NCI-H2227 (cell line): ENCODE measurements at regions not wholly inside any gene's neighbourhood (a gene's known extent, or its start where the extent isn't known, plus 50 kb on each side); places are given as distances from the start of the nearest gene placed in this dataset.
A peak's percentile ranks its signal among the peaks of the same experiment; 100 is the strongest.

Experiments
- DNase-seq: peaks from one replicate; lab custom pipeline; 2025; ENCODE audit not compliant: unreplicated experiment; lab: John Stamatoyannopoulos, UW

- DNase-seq, result no peak
Observed at GRCh38 chrX:39808471-39808917, 289.3 kb downstream of the BCOR start.

- no peak for DNase-seq
Observed at GRCh38 chrX:39809331-39809730, 288.4 kb downstream of the BCOR start.

- no peak for DNase-seq
Observed at GRCh38 chrX:39810901-39811300, 286.9 kb downstream of the BCOR start.

GRCh38 chrX:39811376-39811775 is 286.4 kb downstream of the BCOR start:
- DNase-seq, result no peak

- peak; percentile 38 for DNase-seq
Observed at GRCh38 chrX:39813631-39814277, 284.0 kb downstream of the BCOR start.

GRCh38 chrX:39814391-39814790 is 283.4 kb downstream of the BCOR start:
- no peak for DNase-seq

- DNase-seq, result no peak
Observed at GRCh38 chrX:39815631-39816030, 282.1 kb downstream of the BCOR start.

- no peak for DNase-seq
Observed at GRCh38 chrX:39816871-39817731, 280.7 kb downstream of the BCOR start.

- no peak for DNase-seq
Observed at GRCh38 chrX:39817754-39818470, 279.8 kb downstream of the BCOR start.

GRCh38 chrX:39818750-39819149 is 279.0 kb downstream of the BCOR start:
- no peak for DNase-seq

GRCh38 chrX:39819921-39820849 is 277.6 kb downstream of the BCOR start:
- peak; percentile 48 for DNase-seq

GRCh38 chrX:39820938-39821708 is 276.6 kb downstream of the BCOR start:
- peak; percentile 94 for DNase-seq

GRCh38 chrX:39821709-39822095 is 276.1 kb downstream of the BCOR start:
- DNase-seq, result no peak

- no peak for DNase-seq
Observed at GRCh38 chrX:39822133-39822748, 275.5 kb downstream of the BCOR start.

- no peak for DNase-seq
Observed at GRCh38 chrX:39823424-39823823, 274.3 kb downstream of the BCOR start.

- DNase-seq, result no peak
Observed at GRCh38 chrX:39823854-39824253, 273.9 kb downstream of the BCOR start.

GRCh38 chrX:39826813-39827543 is 270.8 kb downstream of the BCOR start:
- DNase-seq, result no peak

GRCh38 chrX:39827951-39828350 is 269.8 kb downstream of the BCOR start:
- DNase-seq, result no peak

- DNase-seq, result no peak
Observed at GRCh38 chrX:39828971-39829370, 268.8 kb downstream of the BCOR start.
